ENCODE measurements at regions not wholly inside any gene's neighbourhood (a gene's known extent, or its start where the extent isn't known, plus 50 kb on each side); places are given as distances from the start of the nearest gene placed in this dataset.

- TF ChIP-seq RAD21 (IDR thresholded peaks at IDR 0.05; ENCODE audit: low read length) (no peak), RFX5 (IDR thresholded peaks at IDR 0.05; ENCODE audit: low read depth, low read length) (no peak), SMC3 (IDR thresholded peaks at IDR 0.05; ENCODE audit: low read depth, low read length) (no peak), BHLHE40 (IDR thresholded peaks at IDR 0.05; ENCODE audit: low read depth, low read length) (no peak), ELK1 (IDR thresholded peaks at IDR 0.05; ENCODE audit: borderline replicate concordance, low read depth, low read length) (no peak), MXI1 (IDR thresholded peaks at IDR 0.05; ENCODE audit: borderline replicate concordance, low read depth, low read length) (no peak), CEBPB (IDR thresholded peaks at IDR 0.05; ENCODE audit: low read depth, low read length) (no peak), CTCF (conservative IDR thresholded peaks at IDR 0.05; ENCODE audit: low read depth, low read length) (no peak), USF2 (IDR thresholded peaks at IDR 0.05; ENCODE audit: low read depth, low read length) (no peak), MAZ (IDR thresholded peaks at IDR 0.05; ENCODE audit: borderline replicate concordance, low read depth, low read length) (no peak), NFE2L2 (IDR thresholded peaks at IDR 0.05; ENCODE audit: low read depth, low read length) (no peak), CHD1 (IDR thresholded peaks at IDR 0.05; ENCODE audit: low read depth, low read length) (no peak), POLR2A (IDR thresholded peaks at IDR 0.05; ENCODE audit: low read depth, low read length) (no peak), FOS (IDR thresholded peaks at IDR 0.05; ENCODE audit: low read depth, low read length) (no peak)
- WGBS, 2 experiments (ENCODE audit: extremely low coverage in 2 of 2, insufficient read length in 1 of 2) = no CpG with 5 or more reads among the region's 1 CpG
- Histone ChIP-seq H2BK20ac (ENCODE audit: low read depth, low read length) (no peak overlapping the region), H2BK5ac (ENCODE audit: low read depth, low read length, poor library complexity, severe bottlenecking) (no peak overlapping the region), H4K91ac (ENCODE audit: insufficient read depth, low read depth, low read length) (no peak overlapping the region), H3K36me3 (ENCODE audit: control insufficient read depth, insufficient read depth, low read length) (no peaks in the 10 kb centered on the region), H3K9me1 (ENCODE audit: insufficient read depth, low read length) (peaks cover 2% of the 10 kb centered on the region; the same call in 1 of the 2 replicates), H3K4ac (ENCODE audit: low read depth, low read length) (no peak overlapping the region), H4K5ac (ENCODE audit: low read depth, low read length) (no peak overlapping the region), H2AK5ac (ENCODE audit: low read depth, low read length) (no peak overlapping the region), H2AFZ (replicated peaks; ENCODE audit: low read length, poor library complexity) (no peak overlapping the region), H3K27me3 (ENCODE audit: control insufficient read depth, insufficient read depth, low read length) (no peaks in the 10 kb centered on the region), H3K4me1 (ENCODE audit: control insufficient read depth, insufficient read depth, low read length) (no peaks in the 10 kb centered on the region; the same call in 1 of the 2 replicates), H3K23ac (ENCODE audit: low read depth, low read length) (no peak overlapping the region), H2BK15ac (ENCODE audit: low read depth, low read length) (no peak overlapping the region), H3K56ac (ENCODE audit: extremely low read depth, insufficient read depth, low read length) (no peak overlapping the region), H3K4me2 (ENCODE audit: low read depth, low read length) (no peak overlapping the region), H3K79me1 (ENCODE audit: low read depth in 1 of 2, low read length in 2 of 2) (no peaks in the 10 kb centered on the region), H2AK9ac (replicated peaks; ENCODE audit: low read depth, low read length, poor library complexity) (no peak overlapping the region), H3K4me3 (ENCODE audit: insufficient read depth, low read depth, low read length) (no peak overlapping the region), H3K9ac (ENCODE audit: low read depth, low read length) (no peak overlapping the region), H2BK120ac (ENCODE audit: low read depth, low read length) (no peak overlapping the region), H3K18ac (ENCODE audit: low read depth, low read length) (no peak overlapping the region), H3K9me3 (ENCODE audit: control insufficient read depth, insufficient read depth, low read length) (no peaks in the 10 kb centered on the region), H4K8ac (ENCODE audit: low read depth in 2 of 2, low read length in 2 of 2) (no peak overlapping the region), H4K20me1 (ENCODE audit: insufficient read depth, low read length) (no peaks in the 10 kb centered on the region), H3K27ac (ENCODE audit: insufficient read depth, low read length) (no peak overlapping the region), H3K14ac (replicated peaks; ENCODE audit: low read depth, low read length) (no peak overlapping the region)
- in situ Hi-C loops (cut with MboI; ENCODE audit: low sequenced_read_pairs) = no loop called here
- ATAC-seq (ENCODE audit: low read depth) (no peak), DNase-seq (no peak)
- BruUV-seq (replicated peaks) = no TSS peak
- dilution Hi-C loops (cut with HindIII; ENCODE audit: low sequenced_read_pairs, unreplicated experiment) = no loop called here
- intact Hi-C loops (cut with micrococcal nuclease) = no loop called here
- ChIA-PET POLR2A (ENCODE audit: unreplicated experiment) (no interaction called here), CTCF (no interaction called here)
Observed at GRCh38 chr5:145218982-145219381, 616.2 kb downstream of the PRELID2 start.

Measured in IMR-90 (cell line).